ENCODE measurements at regions not wholly inside any gene's neighbourhood (a gene's known extent, or its start where the extent isn't known, plus 50 kb on each side); places are given as distances from the start of the nearest gene placed in this dataset.
"Not testable (repeated sequence)": the region's sequence is repeated elsewhere in the genome, so short reads cannot be mapped to it uniquely, and the experiment has no call there.

- no peak for ATAC-seq (replicated peaks in 1 of 4)
- Mint-ChIP-seq H3K9me3 (no peaks in the 10 kb centered on the region), H3K36me3 (no peaks in the 10 kb centered on the region), H3K27ac (no peak overlapping the region), H3K27me3 (peaks cover 14 to 22% of the 10 kb centered on the region in 2 donors), H3K4me1 (no peaks in the 10 kb centered on the region), H3K4me3 (no peak overlapping the region)
- ChIA-PET CTCF (no interaction called here), POLR2A (no interaction called here)
- DNase-seq: peak in 1 of 35 experiments; percentile 1
- Histone ChIP-seq H3K9me3 (no peaks in the 10 kb centered on the region), H3K4me1 (ENCODE audit: control insufficient read depth in 1 of 2, extremely low read depth in 1 of 2, insufficient read depth in 2 of 2, low read length in 2 of 2) (no peaks in the 10 kb centered on the region), H3K27me3 (replicated peaks in 1 of 2; ENCODE audit: control insufficient read depth in 2 of 2, extremely low read depth in 1 of 2, insufficient read depth in 2 of 2, low read length in 1 of 2) (peaks cover 0 to 42% of the 10 kb centered on the region in 2 experiments), H3K27ac (ENCODE audit: low read length) (no peak overlapping the region), H3K4me3 (ENCODE audit: control insufficient read depth in 1 of 2, extremely low read depth in 1 of 2, low read length in 1 of 2) (no peak overlapping the region), H3K36me3 (ENCODE audit: control insufficient read depth in 2 of 2, extremely low read depth in 1 of 2, insufficient read depth in 1 of 2, low read length in 1 of 2) (no peaks in the 10 kb centered on the region)
- WGBS (ENCODE audit: insufficient coverage): 91% methylated on average over 17 of the region's 17 CpGs
Measured at GRCh38 chr22:48757985-48758561, 1069.6 kb downstream of the BRD1 start.

GRCh38 chr22:48757581-48757980, 1070.1 kb downstream of the BRD1 start:
- ATAC-seq (replicated peaks in 1 of 4) (no peak), DNase-seq (peak in 1 of 35 experiments; percentile 8)
- H3K4me1 Mint-ChIP-seq: no peaks in the 10 kb centered on the region
- H3K36me3 Mint-ChIP-seq: no peaks in the 10 kb centered on the region
- POLR2A ChIA-PET: no interaction called here
- CTCF ChIA-PET: no interaction called here
- no peaks in the 10 kb centered on the region for H3K9me3 ChIP-seq
- H3K27ac Mint-ChIP-seq: no peak overlapping the region
- H3K27me3 Mint-ChIP-seq: peaks cover 14 to 22% of the 10 kb centered on the region in 2 donors
- no peak overlapping the region for H3K27ac ChIP-seq (ENCODE audit: low read length)
- peaks cover 0 to 42% of the 10 kb centered on the region in 2 experiments for H3K27me3 ChIP-seq (replicated peaks in 1 of 2; ENCODE audit: control insufficient read depth in 2 of 2, extremely low read depth in 1 of 2, insufficient read depth in 2 of 2, low read length in 1 of 2)
- H3K9me3 Mint-ChIP-seq: no peaks in the 10 kb centered on the region
- no peak overlapping the region for H3K4me3 Mint-ChIP-seq
- 70% methylated on average over 5 of the region's 7 CpGs for WGBS (ENCODE audit: insufficient coverage)
- no peaks in the 10 kb centered on the region for H3K36me3 ChIP-seq (ENCODE audit: control insufficient read depth in 2 of 2, extremely low read depth in 1 of 2, insufficient read depth in 1 of 2, low read length in 1 of 2)
- H3K4me3 ChIP-seq (ENCODE audit: control insufficient read depth in 1 of 2, extremely low read depth in 1 of 2, low read length in 1 of 2): no peak overlapping the region
- H3K4me1 ChIP-seq (ENCODE audit: control insufficient read depth in 1 of 2, extremely low read depth in 1 of 2, insufficient read depth in 2 of 2, low read length in 2 of 2): no peaks in the 10 kb centered on the region

- H3K27ac Mint-ChIP-seq; H3K9me3 Mint-ChIP-seq; H3K27ac ChIP-seq (ENCODE audit: low read length); H3K4me3 ChIP-seq (ENCODE audit: control insufficient read depth in 1 of 2, extremely low read depth in 1 of 2, low read length in 1 of 2); ATAC-seq (replicated peaks in 1 of 4); H3K4me1 ChIP-seq (ENCODE audit: control insufficient read depth in 1 of 2, extremely low read depth in 1 of 2, insufficient read depth in 2 of 2, low read length in 2 of 2); POLR2A ChIA-PET; H3K9me3 ChIP-seq; CTCF ChIA-PET; H3K4me1 Mint-ChIP-seq; H3K36me3 ChIP-seq (ENCODE audit: control insufficient read depth in 2 of 2, extremely low read depth in 1 of 2, insufficient read depth in 1 of 2, low read length in 1 of 2); H3K36me3 Mint-ChIP-seq; DNase-seq; H3K4me3 Mint-ChIP-seq: not testable (repeated sequence)
- H3K27me3 ChIP-seq (replicated peaks in 1 of 2; ENCODE audit: control insufficient read depth in 2 of 2, extremely low read depth in 1 of 2, insufficient read depth in 2 of 2, low read length in 1 of 2): peaks cover 0 to 42% of the 10 kb centered on the region in 2 experiments
- WGBS (ENCODE audit: insufficient coverage): 25% methylated on average over 1 of the region's 1 CpG
- H3K27me3 Mint-ChIP-seq: peaks cover 14 to 22% of the 10 kb centered on the region in 2 donors
Measured at GRCh38 chr22:48757135-48757534, 1070.5 kb downstream of the BRD1 start.

- Mint-ChIP-seq H3K36me3 (no peaks in the 10 kb centered on the region), H3K9me3 (no peaks in the 10 kb centered on the region), H3K27ac (no peak overlapping the region), H3K4me3 (no peak overlapping the region), H3K27me3 (peaks cover 14 to 22% of the 10 kb centered on the region in 2 donors), H3K4me1 (no peaks in the 10 kb centered on the region)
- Histone ChIP-seq H3K4me3 (ENCODE audit: control insufficient read depth in 1 of 2, extremely low read depth in 1 of 2, low read length in 1 of 2) (no peak overlapping the region), H3K9me3 (no peaks in the 10 kb centered on the region), H3K27me3 (replicated peaks in 1 of 2; ENCODE audit: control insufficient read depth in 2 of 2, extremely low read depth in 1 of 2, insufficient read depth in 2 of 2, low read length in 1 of 2) (peaks cover 0 to 42% of the 10 kb centered on the region in 2 experiments), H3K36me3 (ENCODE audit: control insufficient read depth in 2 of 2, extremely low read depth in 1 of 2, insufficient read depth in 1 of 2, low read length in 1 of 2) (no peaks in the 10 kb centered on the region), H3K27ac (ENCODE audit: low read length) (no peak overlapping the region), H3K4me1 (ENCODE audit: control insufficient read depth in 1 of 2, extremely low read depth in 1 of 2, insufficient read depth in 2 of 2, low read length in 2 of 2) (no peaks in the 10 kb centered on the region)
- peak in 2 of 35 experiments; percentile 2 to 8 for DNase-seq
- ChIA-PET CTCF (no interaction called here), POLR2A (no interaction called here)
- no peak for ATAC-seq (replicated peaks in 1 of 4)
- WGBS (ENCODE audit: insufficient coverage): 76% methylated on average over 22 of the region's 32 CpGs
Measured at GRCh38 chr22:48756146-48757111, 1071.2 kb downstream of the BRD1 start.

- WGBS (ENCODE audit: insufficient coverage): 82% methylated on average over 18 of the region's 19 CpGs
- Mint-ChIP-seq H3K27ac (no peak overlapping the region), H3K27me3 (peaks cover 14 to 19% of the 10 kb centered on the region in 2 donors), H3K4me1 (no peaks in the 10 kb centered on the region), H3K36me3 (no peaks in the 10 kb centered on the region), H3K4me3 (no peak overlapping the region), H3K9me3 (no peaks in the 10 kb centered on the region)
- H3K4me3 ChIP-seq (ENCODE audit: control insufficient read depth in 1 of 2, extremely low read depth in 1 of 2, low read length in 1 of 2): no peak overlapping the region
- no peaks in the 10 kb centered on the region for H3K9me3 ChIP-seq
- ATAC-seq (replicated peaks in 1 of 4): no peak
- no peaks in the 10 kb centered on the region for H3K36me3 ChIP-seq (ENCODE audit: control insufficient read depth in 2 of 2, extremely low read depth in 1 of 2, insufficient read depth in 1 of 2, low read length in 1 of 2)
- CTCF ChIA-PET: no interaction called here
- H3K4me1 ChIP-seq (ENCODE audit: control insufficient read depth in 1 of 2, extremely low read depth in 1 of 2, insufficient read depth in 2 of 2, low read length in 2 of 2): no peaks in the 10 kb centered on the region
- H3K27me3 ChIP-seq (replicated peaks in 1 of 2; ENCODE audit: control insufficient read depth in 2 of 2, extremely low read depth in 1 of 2, insufficient read depth in 2 of 2, low read length in 1 of 2): peaks cover 0 to 35% of the 10 kb centered on the region in 2 experiments
- no peak overlapping the region for H3K27ac ChIP-seq (ENCODE audit: low read length)
- peak in 2 of 35 experiments; percentile 2 to 10 for DNase-seq
- POLR2A ChIA-PET: no interaction called here
Measured at GRCh38 chr22:48755059-48755949, 1072.4 kb downstream of the BRD1 start.

GRCh38 chr22:48754611-48755058, 1073.0 kb downstream of the BRD1 start:
- no peaks in the 10 kb centered on the region for H3K36me3 ChIP-seq (ENCODE audit: control insufficient read depth in 2 of 2, extremely low read depth in 1 of 2, insufficient read depth in 1 of 2, low read length in 1 of 2)
- no peak overlapping the region for H3K4me3 ChIP-seq (ENCODE audit: control insufficient read depth in 1 of 2, extremely low read depth in 1 of 2, low read length in 1 of 2)
- DNase-seq: peak in 1 of 35 experiments; percentile 21
- no peak overlapping the region for H3K27ac ChIP-seq (ENCODE audit: low read length)
- whole genome bisulfite sequencing (ENCODE audit: insufficient coverage): 83% methylated on average over 7 of the region's 10 CpGs
- H3K27me3 ChIP-seq (replicated peaks in 1 of 2; ENCODE audit: control insufficient read depth in 2 of 2, extremely low read depth in 1 of 2, insufficient read depth in 2 of 2, low read length in 1 of 2): peaks cover 0 to 35% of the 10 kb centered on the region in 2 experiments
- CTCF ChIA-PET: no interaction called here
- no peak for ATAC-seq (replicated peaks in 1 of 4)
- Mint-ChIP-seq H3K27ac (no peak overlapping the region), H3K36me3 (no peaks in the 10 kb centered on the region), H3K4me3 (no peak overlapping the region), H3K27me3 (peaks cover 10 to 16% of the 10 kb centered on the region in 2 donors), H3K4me1 (no peaks in the 10 kb centered on the region), H3K9me3 (no peaks in the 10 kb centered on the region)
- no peaks in the 10 kb centered on the region for H3K9me3 ChIP-seq
- POLR2A ChIA-PET: no interaction called here
- no peaks in the 10 kb centered on the region for H3K4me1 ChIP-seq (ENCODE audit: control insufficient read depth in 1 of 2, extremely low read depth in 1 of 2, insufficient read depth in 2 of 2, low read length in 2 of 2)

All from T-cell (primary cell).